Pancreas (tissue), 10 donors: ENCODE measurements at regions not wholly inside any gene's neighbourhood (a gene's known extent, or its start where the extent isn't known, plus 50 kb on each side); places are given as distances from the start of the nearest gene placed in this dataset.
A peak's percentile ranks its signal among the peaks of the same experiment; 100 is the strongest.
"Not testable (repeated sequence)": the region's sequence is repeated elsewhere in the genome, so short reads cannot be mapped to it uniquely, and the experiment has no call there.

Experiments used
- ATAC-seq, 4 donors: fragments of 200-7000 bp; cut with Tn5 transposase; one replicate each; pipeline versions ENCODE4 v1.8.0 to v1.9.1; 2020; ENCODE audit warnings: mild to moderate bottlenecking in 4 of 4, moderate library complexity in 4 of 4
- DNase-seq, 6 donors: peaks; one replicate each; pipeline ENCODE4 v3.0.0-alpha.2; 2020
- FAIRE-seq: peaks from 2 replicates; lab custom pipeline; 2012; peaks lifted over from hg19 to GRCh38; lab: Jason Lieb, UNC
- H3K27ac ChIP-seq, 4 donors: fragments of 200-600 bp; sonication (generic); 1 replicate in 3 of 4; 2 replicates in 1 of 4; pipeline versions ENCODE4 v1.5.0 to v1.8.0; 2020
- H3K27me3 ChIP-seq, 4 donors: fragments of 200-600 bp; one replicate each; pipeline ENCODE4 v1.8.0; 2021
- H3K36me3 ChIP-seq, 3 donors: fragments of 200-600 bp; sonication (generic) in 1 of 3; one replicate each; pipeline versions ENCODE4 v1.5.0 to v1.8.0; 2020 to 2021
- H3K4me1 ChIP-seq, 3 donors: fragments of 200-600 bp; one replicate each; pipeline ENCODE4 v1.8.0; 2021
- H3K4me3 ChIP-seq, 4 donors: fragments of 200-600 bp; sonication (generic) in 2 of 4; one replicate each; pipeline versions ENCODE4 v1.5.0 to v1.8.0; 2020 to 2021
- H3K9me3 ChIP-seq, 4 donors: fragments of 200-600 bp; one replicate each; pipeline ENCODE4 v1.8.0; 2021
- WGBS, 2 donors: extraction: QIAGEN DNeasy Blood & Tissue Kit; methylation state at CpG; one replicate each; pipeline ENCODE4 v1.1.7; 2013; 5-methylcytosine and 5-hydroxymethylcytosine counted together
- intact Hi-C, 3 donors: fragments of 100-400 bp; cut with DNase I; formaldehyde crosslinking; loops; one replicate each; pipeline versions ENCODE4 v1.11.1 to v1.14.2; 2022
- TF ChIP-seq, protein P1 (sequence below), 4 donors: fragments of 200-600 bp; sonication (generic) in 3 of 4; IDR thresholded peaks; one replicate each; pipeline versions ENCODE4 v1.5.0 to v1.8.0; 2021; ENCODE audit warnings: antibody characterized with exemption in 4 of 4
- donor health status: healthy with polysubstance abuse.
- donor health status: DM: no; HTN: no; CAD: no; lungs with moderate emphysema.
- donor health status: DM: no; HTN: no; CAD: no.
- donor health status: control.
- donor health status: control.
- donor health status: Bipolar disorder and iron deficiency.
- donor health status: DM: yes; HTN: yes; CAD: no.
- donor health status: DM: no; HTN: no; CAD: no.
- donor health status: DM: no; HTN: no; CAD: no.
- donor health status: DM: yes; HTN: yes; CAD: no.

DNA sequence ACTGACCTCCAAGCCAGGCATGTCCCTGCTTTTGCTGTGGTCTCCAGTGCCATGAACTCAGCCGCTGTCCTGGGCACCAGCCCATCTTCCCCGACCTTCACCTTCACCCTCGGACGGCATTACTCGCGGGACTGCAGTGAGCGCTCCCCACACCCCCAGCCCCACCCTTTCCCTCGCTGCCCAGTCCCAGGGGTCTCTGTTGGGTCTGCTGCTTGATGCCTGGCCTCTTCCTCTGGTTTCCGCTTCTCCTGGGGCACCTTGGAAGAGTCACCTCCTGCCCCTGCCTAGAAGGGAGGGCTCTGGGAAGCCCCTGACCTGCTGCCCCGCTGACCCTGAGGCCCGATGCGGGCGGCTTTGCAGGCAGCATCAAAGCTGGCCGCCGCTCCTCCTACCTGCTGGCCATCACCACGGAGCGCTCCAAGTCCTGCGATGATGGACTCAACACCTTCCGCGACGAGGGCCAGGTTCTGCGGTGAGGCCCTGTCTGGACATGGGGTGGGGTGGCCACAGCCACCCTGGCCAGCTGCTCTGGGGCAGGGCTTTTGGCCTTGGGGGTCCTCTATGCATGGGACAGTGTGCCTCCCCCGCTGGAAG lies 102.3 kb downstream of the ZNF267 start:
- ATAC-seq, H3K4me1 ChIP-seq, H3K36me3 ChIP-seq, H3K9me3 ChIP-seq, intact Hi-C loops, H3K4me3 ChIP-seq, H3K27ac ChIP-seq, H3K27me3 ChIP-seq, FAIRE-seq, DNase-seq: not testable (repeated sequence)
- 82 to 87% methylated on average over 18 to 22 of the region's 23 CpGs for WGBS, 2 donors

DNA sequence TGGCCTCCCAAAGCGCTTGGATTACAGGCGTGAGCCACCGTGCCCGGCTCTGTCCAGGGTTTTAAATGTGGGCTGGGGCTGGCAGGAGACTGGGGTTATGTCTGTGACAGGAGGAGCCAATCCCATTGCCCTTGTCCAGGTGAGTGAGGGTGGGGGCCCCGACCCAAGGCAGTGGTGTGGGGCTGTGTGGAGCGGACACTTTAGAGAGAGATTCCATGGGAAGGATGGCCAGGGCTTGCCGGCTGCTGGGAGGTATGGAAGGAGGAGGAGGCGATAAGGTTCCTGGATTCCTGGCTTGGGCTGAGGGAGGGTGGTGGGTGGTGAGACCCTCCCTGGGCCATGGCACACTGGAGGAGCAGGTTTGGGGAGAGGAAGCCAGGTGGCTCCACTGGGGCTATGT lies 104.9 kb downstream of the ZNF267 start:
- ATAC-seq, H3K36me3 ChIP-seq, H3K27me3 ChIP-seq, FAIRE-seq, DNase-seq, H3K9me3 ChIP-seq, H3K4me1 ChIP-seq, intact Hi-C loops, H3K4me3 ChIP-seq, H3K27ac ChIP-seq: not testable (repeated sequence)
- whole genome bisulfite sequencing, 2 donors = 79 to 89% methylated on average over 2 to 4 of the region's 8 CpGs

DNA sequence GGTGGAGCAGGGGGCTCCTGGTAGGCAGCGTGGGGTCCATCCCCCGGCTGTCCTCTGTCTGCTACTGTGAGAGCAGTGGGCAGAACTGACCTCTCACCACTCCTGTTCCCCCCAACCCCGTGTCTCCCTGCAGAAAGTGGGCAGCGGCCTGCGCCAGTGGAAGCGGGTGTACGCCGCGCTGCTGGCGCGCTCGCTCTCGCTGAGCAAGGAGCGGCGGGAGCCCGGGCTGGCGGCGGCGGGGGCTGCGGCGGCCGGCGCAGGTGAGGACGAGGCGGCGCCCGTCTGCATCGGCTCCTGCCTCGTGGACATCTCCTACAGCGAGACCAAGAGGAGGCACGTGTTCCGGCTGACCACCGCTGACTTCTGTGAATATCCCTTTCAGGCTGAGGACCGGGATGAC lies 108.1 kb downstream of the ZNF267 start:
- 80 to 86% methylated on average over 1 to 32 of the region's 34 CpGs for WGBS, 2 donors
- not testable (repeated sequence) for ATAC-seq

DNA sequence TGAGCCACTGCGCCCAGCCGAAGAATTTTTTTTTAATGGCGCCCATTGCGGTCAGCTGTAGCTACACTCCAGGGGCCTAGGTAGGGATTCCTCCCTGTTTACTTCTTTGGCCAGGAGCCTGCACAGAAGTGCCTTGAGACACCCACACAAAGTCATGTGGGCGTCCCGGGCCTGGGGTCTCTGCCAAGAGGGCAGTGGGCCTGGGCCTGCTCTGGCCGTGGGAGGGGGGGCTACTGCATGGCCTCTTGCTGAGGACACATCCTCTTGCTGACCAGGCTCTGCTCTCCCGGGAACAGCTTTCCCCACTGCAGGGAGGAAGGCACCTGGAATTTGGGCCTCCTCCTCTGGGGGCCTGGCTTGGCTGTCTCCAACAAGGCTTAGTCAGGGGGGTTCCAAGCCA lies 109.4 kb downstream of the ZNF267 start:
- ATAC-seq, intact Hi-C loops, H3K27me3 ChIP-seq, H3K4me3 ChIP-seq, H3K4me1 ChIP-seq, H3K36me3 ChIP-seq, FAIRE-seq, H3K9me3 ChIP-seq, H3K27ac ChIP-seq: not testable (repeated sequence)
- peak in 1 of 6 donors; percentile 46 for DNase-seq
- WGBS, 2 donors = 77% methylated on average over 7 to 8 of the region's 8 CpGs

More for the DNA sequence above, 108.1 kb downstream of the ZNF267 start:
- intact Hi-C loops, DNase-seq, FAIRE-seq, H3K4me3 ChIP-seq, H3K4me1 ChIP-seq, H3K9me3 ChIP-seq, H3K27ac ChIP-seq, H3K36me3 ChIP-seq, H3K27me3 ChIP-seq: not testable (repeated sequence)

DNA sequence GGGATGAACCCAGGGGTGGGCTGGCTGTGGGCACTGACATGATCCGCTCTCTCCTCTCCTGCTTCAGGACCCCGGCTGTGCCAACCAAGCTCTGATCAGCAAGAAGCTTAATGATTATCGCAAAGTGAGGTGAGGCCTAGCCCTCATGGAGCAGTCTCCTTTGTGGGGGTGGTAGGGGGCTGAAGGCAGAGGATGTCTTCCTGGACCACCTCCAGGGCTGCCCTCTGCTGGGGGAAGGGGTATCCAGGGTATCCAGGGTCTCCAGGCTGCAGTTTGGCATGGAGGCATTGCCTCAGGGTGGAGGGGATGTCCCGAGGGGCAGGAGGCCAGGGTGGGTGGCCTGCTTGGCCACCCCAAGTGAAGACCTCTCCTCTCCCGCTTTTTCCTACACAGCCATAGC lies 110.1 kb downstream of the ZNF267 start:
- H3K4me1 ChIP-seq, ATAC-seq, intact Hi-C loops, H3K36me3 ChIP-seq, DNase-seq, H3K27me3 ChIP-seq, FAIRE-seq, H3K4me3 ChIP-seq, H3K9me3 ChIP-seq, H3K27ac ChIP-seq: not testable (repeated sequence)
- WGBS, 2 donors = 74 to 79% methylated on average over 3 of the region's 5 CpGs

DNA sequence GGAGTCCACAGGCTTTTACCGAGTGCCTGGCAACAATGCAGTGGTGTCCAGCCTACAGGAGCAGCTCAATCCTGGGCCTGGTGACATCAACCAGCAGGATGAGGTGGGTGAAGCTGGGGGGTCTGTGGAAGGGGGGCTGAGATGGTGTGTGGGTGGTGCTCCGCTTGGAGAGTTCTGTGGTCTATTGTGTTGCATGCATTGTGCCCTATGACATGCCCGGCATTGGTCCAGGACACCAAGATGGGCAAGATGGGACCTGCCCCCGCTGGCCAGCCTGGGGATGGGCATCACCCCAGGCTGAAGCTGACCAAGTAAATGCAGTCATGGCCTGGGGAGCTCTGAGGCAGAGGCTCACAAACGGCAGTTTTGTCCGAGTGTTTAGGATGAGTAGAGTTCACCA lies 113.3 kb downstream of the ZNF267 start:
- DNase-seq, FAIRE-seq, ATAC-seq, H3K36me3 ChIP-seq, H3K4me1 ChIP-seq, H3K9me3 ChIP-seq, H3K4me3 ChIP-seq, H3K27ac ChIP-seq, intact Hi-C loops, H3K27me3 ChIP-seq: not testable (repeated sequence)
- WGBS, 2 donors = 73 to 78% methylated on average over 4 to 6 of the region's 6 CpGs

DNA sequence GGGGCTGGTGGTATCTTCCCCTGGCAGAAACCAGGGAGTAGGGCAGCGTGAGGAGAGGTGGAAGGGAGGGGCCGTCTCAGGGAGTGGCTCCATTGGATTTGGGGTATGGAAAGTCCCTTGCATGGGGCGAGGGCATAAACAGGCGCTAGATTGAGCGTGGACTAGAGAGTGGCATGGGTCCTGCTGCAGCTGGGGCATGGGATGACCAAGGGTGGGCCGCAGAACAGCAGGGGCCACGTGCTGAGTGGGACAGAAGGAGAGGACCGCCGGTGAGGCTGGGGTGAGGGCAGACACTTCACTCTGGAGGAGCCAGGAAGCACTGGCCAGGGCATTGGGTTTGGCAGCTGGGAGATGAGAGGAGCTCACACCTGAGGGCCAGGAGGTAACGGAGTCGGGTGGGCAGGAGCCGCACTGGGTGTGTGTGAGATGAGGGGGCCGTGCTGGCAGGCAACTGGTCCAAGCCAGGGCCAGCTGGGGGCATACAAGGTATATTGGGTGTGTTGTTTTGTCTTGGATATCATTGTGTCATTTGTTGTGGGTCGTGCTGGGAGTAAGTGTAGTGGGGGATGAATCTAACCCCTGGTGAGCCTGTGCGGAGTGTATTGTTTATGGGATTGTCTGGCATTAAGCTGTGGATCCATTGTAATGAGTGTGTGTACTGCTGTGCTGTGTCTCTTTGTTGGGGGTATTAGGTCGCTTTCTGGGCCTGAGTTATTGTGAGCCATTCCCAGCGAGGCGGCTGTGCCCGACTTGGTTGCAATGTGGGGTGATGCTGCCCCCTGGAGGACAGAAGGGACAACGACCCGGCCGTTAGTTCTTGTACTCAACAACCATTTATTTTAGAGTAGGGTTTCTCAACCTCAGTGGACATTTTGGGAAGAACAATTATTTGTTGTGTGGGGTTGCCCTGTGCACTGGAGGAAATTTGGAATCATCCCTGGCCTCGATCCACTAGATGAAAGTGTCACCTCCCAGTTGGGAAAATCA lies 115.3 kb downstream of the ZNF267 start:
- intact Hi-C loops, H3K27ac ChIP-seq, FAIRE-seq, H3K36me3 ChIP-seq, H3K27me3 ChIP-seq, H3K9me3 ChIP-seq, H3K4me3 ChIP-seq, H3K4me1 ChIP-seq: not testable (repeated sequence)
- peak in 1 of 6 donors; percentile 39 for DNase-seq
- TF ChIP-seq, protein P1, sequence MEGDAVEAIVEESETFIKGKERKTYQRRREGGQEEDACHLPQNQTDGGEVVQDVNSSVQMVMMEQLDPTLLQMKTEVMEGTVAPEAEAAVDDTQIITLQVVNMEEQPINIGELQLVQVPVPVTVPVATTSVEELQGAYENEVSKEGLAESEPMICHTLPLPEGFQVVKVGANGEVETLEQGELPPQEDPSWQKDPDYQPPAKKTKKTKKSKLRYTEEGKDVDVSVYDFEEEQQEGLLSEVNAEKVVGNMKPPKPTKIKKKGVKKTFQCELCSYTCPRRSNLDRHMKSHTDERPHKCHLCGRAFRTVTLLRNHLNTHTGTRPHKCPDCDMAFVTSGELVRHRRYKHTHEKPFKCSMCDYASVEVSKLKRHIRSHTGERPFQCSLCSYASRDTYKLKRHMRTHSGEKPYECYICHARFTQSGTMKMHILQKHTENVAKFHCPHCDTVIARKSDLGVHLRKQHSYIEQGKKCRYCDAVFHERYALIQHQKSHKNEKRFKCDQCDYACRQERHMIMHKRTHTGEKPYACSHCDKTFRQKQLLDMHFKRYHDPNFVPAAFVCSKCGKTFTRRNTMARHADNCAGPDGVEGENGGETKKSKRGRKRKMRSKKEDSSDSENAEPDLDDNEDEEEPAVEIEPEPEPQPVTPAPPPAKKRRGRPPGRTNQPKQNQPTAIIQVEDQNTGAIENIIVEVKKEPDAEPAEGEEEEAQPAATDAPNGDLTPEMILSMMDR (IDR thresholded peaks at IDR 0.05) = peak in 1 of 4 donors; percentile 21
- WGBS, 2 donors = 10 to 21% methylated on average over 5 to 8 of the region's 23 CpGs
- ATAC-seq = peak; percentile 58 to 80 (median 76)

DNA sequence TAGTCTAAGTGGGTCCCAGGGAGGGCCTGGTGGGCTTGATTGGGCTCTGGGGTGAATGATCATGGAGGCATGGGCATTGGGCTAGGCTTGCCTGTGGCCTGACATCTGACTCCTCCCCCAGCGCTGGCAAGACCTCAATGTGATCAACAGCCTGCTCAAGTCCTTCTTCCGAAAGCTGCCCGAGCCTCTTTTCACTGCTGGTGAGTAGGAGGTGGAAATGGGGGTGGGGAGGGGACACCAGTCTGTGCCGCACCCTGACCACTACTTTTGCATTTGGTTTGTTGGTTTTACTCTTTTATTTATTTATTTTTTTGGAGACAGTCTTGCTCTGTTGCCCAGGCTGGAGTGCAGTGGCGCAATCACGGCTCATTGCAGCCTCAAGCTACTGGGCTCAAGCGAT lies 116.7 kb downstream of the ZNF267 start:
- ATAC-seq, H3K36me3 ChIP-seq, DNase-seq, FAIRE-seq, H3K9me3 ChIP-seq, H3K27me3 ChIP-seq, intact Hi-C loops, H3K4me1 ChIP-seq, H3K27ac ChIP-seq, H3K4me3 ChIP-seq: not testable (repeated sequence)
- 69 to 80% methylated on average over 5 to 6 of the region's 7 CpGs for WGBS, 2 donors

DNA sequence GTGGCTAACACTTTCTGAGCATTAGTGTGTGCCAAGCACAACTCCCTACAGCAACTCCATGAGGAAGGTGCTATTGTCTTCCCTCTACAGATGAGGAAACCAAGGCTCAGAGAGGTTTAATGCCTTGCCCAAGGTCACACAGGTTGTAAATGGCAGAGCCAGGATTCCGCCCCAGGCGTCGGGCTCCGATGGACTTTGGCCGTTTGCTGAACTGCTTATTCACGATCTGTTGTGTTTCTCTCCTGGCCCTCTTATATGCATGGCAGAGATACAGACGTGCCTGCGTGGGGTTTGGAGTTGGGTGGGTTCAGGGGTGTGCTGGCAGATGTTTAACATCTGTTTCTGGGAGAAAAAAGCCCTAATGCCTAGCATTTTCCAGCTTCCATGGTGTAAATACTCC lies 117.4 kb downstream of the ZNF267 start:
- FAIRE-seq, H3K4me1 ChIP-seq, H3K36me3 ChIP-seq, DNase-seq, intact Hi-C loops, H3K9me3 ChIP-seq, H3K27ac ChIP-seq, ATAC-seq, H3K27me3 ChIP-seq, H3K4me3 ChIP-seq: not testable (repeated sequence)
- 44 to 63% methylated on average over 8 of the region's 8 CpGs for WGBS, 2 donors

DNA sequence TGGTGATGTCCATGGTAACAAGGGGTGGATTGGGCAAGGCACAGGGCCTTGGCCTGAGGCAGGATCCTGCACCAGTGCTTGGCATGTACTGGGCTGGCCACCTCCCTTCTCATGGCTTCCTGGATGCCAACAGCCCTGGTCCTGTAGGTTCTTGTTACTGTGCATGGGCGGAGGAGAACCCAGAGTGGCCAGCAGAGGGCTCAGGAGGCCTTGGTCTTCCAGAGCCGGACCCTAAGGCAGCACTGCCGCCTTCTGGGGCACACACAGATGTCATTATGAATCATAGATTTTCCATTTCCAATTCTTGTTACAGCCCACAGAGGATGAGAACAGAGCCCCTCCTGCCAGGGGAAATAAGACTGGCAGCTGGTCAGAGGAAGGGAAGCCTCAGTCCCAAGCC lies 122.7 kb downstream of the ZNF267 start:
- FAIRE-seq, H3K36me3 ChIP-seq, H3K4me1 ChIP-seq, H3K27me3 ChIP-seq, H3K9me3 ChIP-seq, intact Hi-C loops, H3K4me3 ChIP-seq, H3K27ac ChIP-seq: not testable (repeated sequence)
- peak in 1 of 6 donors; percentile 15 for DNase-seq
- ATAC-seq = peak in 1 of 4 donors; percentile 52
- 25 to 36% methylated on average over 3 of the region's 3 CpGs for WGBS, 2 donors

DNA sequence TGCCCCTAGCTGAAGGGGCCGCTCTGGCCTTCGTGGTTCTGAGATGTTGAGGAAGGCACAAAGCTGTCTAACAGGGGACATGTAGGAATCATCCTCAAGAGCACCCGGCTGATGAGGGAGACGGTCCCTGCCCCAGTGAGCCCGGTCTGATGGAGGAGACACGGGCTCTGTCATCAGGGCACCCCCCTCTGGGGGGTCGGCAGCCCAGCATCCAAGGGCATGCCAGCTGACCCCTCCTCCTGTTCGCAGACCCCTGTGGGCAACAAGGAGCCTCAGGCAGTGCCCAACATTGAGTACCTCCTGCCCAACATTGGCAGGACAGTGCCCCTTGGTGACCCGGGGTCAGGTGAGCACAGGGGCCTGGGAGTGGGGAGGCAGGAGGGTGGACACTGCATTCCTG lies 128.9 kb downstream of the ZNF267 start:
- H3K4me3 ChIP-seq, DNase-seq: not testable (repeated sequence)

More for the DNA sequence above, 128.9 kb downstream of the ZNF267 start:
- H3K27ac ChIP-seq, H3K27me3 ChIP-seq, H3K9me3 ChIP-seq, H3K36me3 ChIP-seq, ATAC-seq, H3K4me1 ChIP-seq, intact Hi-C loops, FAIRE-seq: not testable (repeated sequence)
- 72 to 83% methylated on average over 8 to 9 of the region's 9 CpGs for WGBS, 2 donors
